GM13977 (cell line): ENCODE measurements at regions not wholly inside any gene's neighbourhood (a gene's known extent, or its start where the extent isn't known, plus 50 kb on each side); places are given as distances from the start of the nearest gene placed in this dataset.

Experiments used
- DNase-seq: peaks from one replicate; pipeline ENCODE4 v3.0.0; 2012; ENCODE audit warnings: low spot score
- CTCF ChIP-seq: IDR thresholded peaks from 2 replicates; pipeline ENCODE4 v1.5.1; 2012; ENCODE audit warnings: mild to moderate bottlenecking, control low read depth; ENCODE audit not compliant: insufficient read depth; ENCODE audit errors: extremely low read depth, missing control alignments
- in situ Hi-C: fragments of 300-500 bp; cut with MboI; formaldehyde crosslinking; loops from one replicate; pipeline ENCODE4 v1.12.0; 2022; ENCODE audit warnings: low sequenced_read_pairs, low pct_unique_long_range_greater_than_20kb, mixed read lengths, inconsistent platforms; ENCODE audit not compliant: unreplicated experiment

GRCh38 chr2:167322795-167323194 is 434.5 kb downstream of the XIRP2 start:
- in situ Hi-C loops = no loop called here
- no peak for DNase-seq
- TF ChIP-seq CTCF = no peak

- TF ChIP-seq CTCF = no peak
- no peak for DNase-seq
- in situ Hi-C loops = no loop called here
These were observed 430.3 kb downstream of the XIRP2 start for GRCh38 chr2:167318581-167318980.

- in situ Hi-C loops = no loop called here
- no peak for DNase-seq
- no peak for TF ChIP-seq CTCF
These were observed 422.2 kb downstream of the XIRP2 start for GRCh38 chr2:167310442-167310841.
